Retinal pigment epithelial cell (primary cell): ENCODE measurements at regions not wholly inside any gene's neighbourhood (a gene's known extent, or its start where the extent isn't known, plus 50 kb on each side); places are given as distances from the start of the nearest gene placed in this dataset.
A peak's percentile ranks its signal among the peaks of the same experiment; 100 is the strongest.

Experiments used
- DNase-seq: peaks from one replicate; pipeline ENCODE4 v3.0.0-alpha.2; 2010; ENCODE audit warnings: low read depth
- H3K4me3 ChIP-seq: 2 replicates; pipeline ENCODE4 v1.5.1; 2011; ENCODE audit warnings: mild to moderate bottlenecking, low read length, control low read depth, moderate library complexity
- CTCF ChIP-seq: conservative IDR thresholded peaks from 2 replicates; pipeline ENCODE4 v1.5.1; 2011; ENCODE audit warnings: low read depth, low read length, control low read depth, inconsistent platforms

GRCh38 chr16:64109241-64109640 lies 1012.6 kb downstream of the CDH11 start:
- no peak for TF ChIP-seq CTCF
- H3K4me3 ChIP-seq: no peak overlapping the region
- DNase-seq: no peak

- no peak overlapping the region for H3K4me3 ChIP-seq
- no peak for DNase-seq
- no peak for TF ChIP-seq CTCF
These were observed 1019.2 kb downstream of the CDH11 start for GRCh38 chr16:64102654-64103053.

- no peak for DNase-seq
- H3K4me3 ChIP-seq: no peak overlapping the region
- no peak for TF ChIP-seq CTCF
These were observed 1023.4 kb downstream of the CDH11 start for GRCh38 chr16:64098451-64098850.

- H3K4me3 ChIP-seq: no peak overlapping the region
- no peak for TF ChIP-seq CTCF
- DNase-seq: no peak
These were observed 1025.2 kb downstream of the CDH11 start for GRCh38 chr16:64096689-64097088.

- TF ChIP-seq CTCF: no peak
- DNase-seq: no peak
These were observed 1026.8 kb downstream of the CDH11 start for GRCh38 chr16:64094992-64095634.

GRCh38 chr16:64094181-64094965 lies 1027.5 kb downstream of the CDH11 start:
- TF ChIP-seq CTCF: no peak
- no peak for DNase-seq
- no peak overlapping the region for H3K4me3 ChIP-seq

More at GRCh38 chr16:64094992-64095634, 1026.8 kb downstream of the CDH11 start:
- H3K4me3 ChIP-seq: no peak overlapping the region

- no peak for TF ChIP-seq CTCF
- DNase-seq: peak; percentile 20
- no peak overlapping the region for H3K4me3 ChIP-seq
These were observed 1029.6 kb downstream of the CDH11 start for GRCh38 chr16:64092271-64092670.
